ENCODE measurements at regions not wholly inside any gene's neighbourhood (a gene's known extent, or its start where the extent isn't known, plus 50 kb on each side); places are given as distances from the start of the nearest gene placed in this dataset.

- DNase-seq, result no peak
Observed at GRCh38 chr5:6161257-6161656, 217.1 kb downstream of the MED10 start.

GRCh38 chr5:6159832-6160430 is 218.4 kb downstream of the MED10 start:
- DNase-seq, result no peak

- peak; percentile 11 for DNase-seq
Observed at GRCh38 chr5:6158974-6159831, 219.1 kb downstream of the MED10 start.

GRCh38 chr5:6154216-6154615 is 224.1 kb downstream of the MED10 start:
- DNase-seq, result no peak

- no peak for DNase-seq
Observed at GRCh38 chr5:6146271-6146670, 232.1 kb downstream of the MED10 start.

- no peak for DNase-seq
Observed at GRCh38 chr5:6145616-6146237, 232.6 kb downstream of the MED10 start.

- DNase-seq, result no peak
Observed at GRCh38 chr5:6143523-6143922, 234.8 kb downstream of the MED10 start.

GRCh38 chr5:6142353-6142752 is 236.0 kb downstream of the MED10 start:
- no peak for DNase-seq

- DNase-seq, result no peak
Observed at GRCh38 chr5:6140219-6140618, 238.1 kb downstream of the MED10 start.

GRCh38 chr5:6135977-6136376 is 242.4 kb downstream of the MED10 start:
- DNase-seq, result no peak

- no peak for DNase-seq
Observed at GRCh38 chr5:6134281-6134680, 244.1 kb downstream of the MED10 start.

GRCh38 chr5:6125781-6126180 is 252.6 kb downstream of the MED10 start:
- DNase-seq, result no peak

GRCh38 chr5:6118691-6119090 is 259.7 kb downstream of the MED10 start:
- no peak for DNase-seq

- peak; percentile 29 for DNase-seq
Observed at GRCh38 chr5:6117212-6117611, 261.1 kb downstream of the MED10 start.

GRCh38 chr5:6115852-6116251 is 262.5 kb downstream of the MED10 start:
- DNase-seq, result no peak

GRCh38 chr5:6112538-6112937 is 265.8 kb downstream of the MED10 start:
- no peak for DNase-seq

- DNase-seq, result no peak
Observed at GRCh38 chr5:6112125-6112524, 266.2 kb downstream of the MED10 start.

GRCh38 chr5:6111131-6111530 is 267.2 kb downstream of the MED10 start:
- no peak for DNase-seq

- DNase-seq, result no peak
Observed at GRCh38 chr5:6110441-6111005, 267.8 kb downstream of the MED10 start.

- DNase-seq, result no peak
Observed at GRCh38 chr5:6108981-6109825, 269.1 kb downstream of the MED10 start.

GRCh38 chr5:6108540-6108848 is 269.9 kb downstream of the MED10 start:
- no peak for DNase-seq

- no peak for DNase-seq
Observed at GRCh38 chr5:6107675-6108539, 270.4 kb downstream of the MED10 start.
